ENCODE measurements at regions not wholly inside any gene's neighbourhood (a gene's known extent, or its start where the extent isn't known, plus 50 kb on each side); places are given as distances from the start of the nearest gene placed in this dataset.

DNA sequence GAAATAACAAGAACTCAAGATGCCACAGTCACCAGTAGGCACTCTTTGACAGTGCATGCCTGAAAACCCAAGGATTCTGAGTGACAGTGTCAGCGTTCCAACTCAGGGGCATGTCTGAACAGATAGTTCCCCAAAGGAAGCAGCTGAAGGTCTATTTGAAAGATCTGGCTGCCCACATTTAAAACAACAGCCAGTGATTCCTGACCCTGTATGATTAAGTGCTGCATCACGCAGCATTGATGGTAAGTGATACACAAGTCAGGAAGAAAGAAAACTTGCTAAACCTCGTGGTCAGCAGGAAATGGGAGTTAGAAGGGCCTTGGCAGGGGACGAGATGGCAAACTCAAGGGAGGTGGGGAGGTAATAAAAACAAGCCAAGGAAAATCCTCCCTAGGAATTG is 1013.1 kb downstream of the TYW1 start:
- TF ChIP-seq EZH2 (IDR thresholded peaks at IDR 0.05) (no peak), POLR2AphosphoS5 (IDR thresholded peaks at IDR 0.05; ENCODE audit: borderline replicate concordance, low read depth, low read length) (no peak), FOXP2 (optimal IDR thresholded peaks at IDR 0.05; ENCODE audit: control extremely low read depth, extremely low read length, insufficient read depth) (no peak)
